HG03060 (cell line): ENCODE measurements at regions not wholly inside any gene's neighbourhood (a gene's known extent, or its start where the extent isn't known, plus 50 kb on each side); places are given as distances from the start of the nearest gene placed in this dataset.

Source experiments
- ATAC-seq: cut with Tn5 transposase; IDR thresholded peaks from one replicate; pipeline ENCODE4 v1.9.1; 2021; ENCODE audit warnings: low read depth, moderate number of reproducible peaks; ENCODE audit not compliant: unreplicated experiment

DNA sequence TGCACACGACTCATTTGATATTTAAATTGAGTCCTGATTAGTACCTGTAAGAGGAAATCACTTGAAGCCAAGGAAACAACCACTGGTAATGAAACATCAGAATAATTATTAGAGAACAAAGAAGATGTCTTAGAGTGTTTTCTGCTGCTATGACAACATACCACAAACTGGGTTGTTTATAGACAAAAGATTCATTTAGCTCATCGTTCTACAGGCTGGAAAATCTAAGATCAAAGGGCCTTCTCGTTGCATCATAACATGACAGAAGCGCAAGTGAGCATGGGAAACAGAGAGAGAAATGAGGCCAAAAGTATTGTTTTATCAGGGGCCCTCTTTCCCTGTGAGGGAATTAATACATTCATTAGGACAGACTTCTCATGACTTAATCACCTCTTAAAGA is 1024.0 kb upstream of the PCDH9 start:
- ATAC-seq = no peak

DNA sequence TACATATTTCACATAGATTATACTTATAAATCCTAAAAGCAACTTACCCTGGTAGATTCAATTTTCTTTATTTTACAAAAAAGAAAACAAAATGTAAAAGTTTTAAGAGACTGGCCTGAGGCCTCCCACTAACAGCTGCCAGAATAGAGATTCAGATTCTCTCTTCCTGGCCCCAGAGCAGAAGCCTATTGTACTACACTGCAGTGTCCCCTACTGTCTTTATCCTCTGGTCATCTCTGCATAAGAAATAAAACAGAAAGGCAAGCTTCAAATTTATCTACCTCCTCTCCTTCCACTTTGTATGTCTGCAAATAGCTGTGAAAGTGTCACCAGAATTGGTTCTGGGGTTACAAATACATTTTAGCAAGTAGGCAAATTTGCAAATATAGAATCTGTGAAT is 1004.1 kb upstream of the PCDH9 start:
- ATAC-seq = no peak

DNA sequence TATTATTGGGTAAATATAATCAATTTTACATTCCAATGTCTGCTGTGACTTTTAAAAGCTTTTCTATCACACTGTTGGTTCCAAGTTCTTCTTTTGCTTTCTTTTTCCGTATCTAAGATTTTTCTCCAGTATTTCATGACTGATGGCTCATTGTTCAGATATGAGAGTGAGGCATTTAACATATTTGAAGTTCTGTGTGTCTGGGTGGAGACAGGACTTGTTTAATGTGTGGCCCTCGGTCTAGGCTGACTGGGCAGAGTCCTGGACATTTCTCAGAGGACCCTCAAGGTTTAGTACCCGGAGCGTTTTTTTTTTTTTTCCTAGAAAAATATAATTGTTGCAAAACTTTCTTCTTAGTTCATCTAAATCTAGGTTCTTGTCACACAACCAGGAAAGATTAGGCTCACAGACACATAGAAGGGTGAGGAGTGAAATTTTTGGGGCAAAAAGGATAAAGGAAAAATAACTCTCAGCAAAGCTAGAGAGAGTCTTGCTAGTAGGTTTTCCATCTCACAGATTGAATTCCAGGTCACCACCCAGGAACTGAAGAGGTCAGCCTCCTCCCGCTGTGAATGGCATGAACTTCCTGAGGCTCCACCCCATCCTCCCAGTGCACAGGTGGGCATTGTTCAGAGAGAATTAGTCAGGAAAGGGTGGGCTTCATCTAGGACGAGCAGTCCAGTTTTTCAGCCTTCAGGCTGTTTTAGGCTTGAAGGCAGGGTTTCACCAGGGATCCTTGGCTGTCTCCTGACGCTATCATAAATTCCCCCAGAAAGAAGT is 1002.4 kb upstream of the PCDH9 start:
- no peak for ATAC-seq

DNA sequence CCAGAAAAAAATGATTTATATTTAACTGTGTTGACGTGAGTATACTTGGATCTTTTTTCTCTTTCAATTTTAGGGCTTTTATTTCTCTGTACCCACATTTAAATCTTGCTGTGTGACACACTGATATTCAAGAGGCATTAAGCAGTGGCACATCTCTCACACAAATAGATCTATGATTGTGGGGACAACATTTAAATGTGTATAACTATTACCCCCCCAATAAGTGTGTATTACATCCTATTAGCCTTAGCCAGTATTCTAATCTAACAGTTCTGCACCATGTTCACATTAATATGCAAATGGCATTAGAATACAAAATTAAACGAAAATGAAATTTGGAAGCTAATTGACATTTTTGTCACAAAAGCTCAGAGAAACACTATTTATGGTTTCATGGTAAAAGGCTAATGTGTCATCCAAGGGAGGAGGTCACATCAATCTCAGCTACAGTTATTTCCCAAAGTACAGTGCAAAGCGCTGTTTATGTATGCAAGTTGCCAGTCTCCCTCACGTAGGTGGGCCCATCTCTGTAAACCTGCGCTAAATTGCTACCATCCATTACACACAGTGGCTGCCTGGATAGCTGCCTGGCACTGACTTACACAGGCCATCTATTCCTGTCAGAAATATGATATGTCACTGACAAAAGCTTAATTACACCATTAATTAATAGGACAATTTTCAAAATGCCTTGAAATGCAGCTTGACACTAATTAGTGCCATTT is 984.7 kb upstream of the PCDH9 start:
- no peak for ATAC-seq

DNA sequence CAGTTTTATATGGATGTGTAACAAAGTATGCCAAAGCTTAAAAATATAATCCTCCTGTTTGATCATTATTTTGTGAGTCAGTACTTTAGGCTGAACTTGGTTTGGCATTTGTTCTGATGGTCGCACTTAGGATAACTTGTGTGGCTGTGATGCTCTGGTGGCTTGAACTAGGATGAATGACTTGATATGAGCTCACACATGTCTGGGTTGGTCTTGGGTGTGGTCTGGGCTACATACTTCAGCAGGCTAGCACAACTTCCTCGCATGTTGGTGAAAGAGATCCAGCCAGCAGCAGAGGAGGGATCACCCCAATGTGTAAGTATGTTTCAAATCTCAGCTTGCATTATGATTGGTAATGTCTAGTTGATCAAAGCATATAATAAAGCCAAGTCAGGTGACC is 969.1 kb upstream of the PCDH9 start:
- ATAC-seq = no peak

DNA sequence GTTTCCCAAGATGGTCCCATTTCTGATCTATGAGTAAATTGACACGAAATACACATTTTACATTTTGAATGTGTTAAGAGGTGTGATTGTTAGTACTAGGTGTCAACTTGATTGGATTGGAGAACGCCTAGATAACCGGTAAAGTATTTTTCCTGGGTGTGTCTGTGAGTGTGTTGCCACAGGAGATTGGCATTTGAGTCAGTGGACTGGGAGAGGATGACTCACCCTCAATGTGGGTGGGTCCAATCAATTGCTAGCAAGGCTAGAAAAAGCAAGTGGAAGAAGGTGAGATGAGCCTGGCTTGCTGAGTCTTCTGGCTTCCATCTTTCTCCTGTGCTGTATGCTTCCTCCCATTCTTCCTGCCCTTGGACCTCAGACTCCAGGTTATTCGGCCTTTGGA is 960.7 kb upstream of the PCDH9 start:
- no peak for ATAC-seq

DNA sequence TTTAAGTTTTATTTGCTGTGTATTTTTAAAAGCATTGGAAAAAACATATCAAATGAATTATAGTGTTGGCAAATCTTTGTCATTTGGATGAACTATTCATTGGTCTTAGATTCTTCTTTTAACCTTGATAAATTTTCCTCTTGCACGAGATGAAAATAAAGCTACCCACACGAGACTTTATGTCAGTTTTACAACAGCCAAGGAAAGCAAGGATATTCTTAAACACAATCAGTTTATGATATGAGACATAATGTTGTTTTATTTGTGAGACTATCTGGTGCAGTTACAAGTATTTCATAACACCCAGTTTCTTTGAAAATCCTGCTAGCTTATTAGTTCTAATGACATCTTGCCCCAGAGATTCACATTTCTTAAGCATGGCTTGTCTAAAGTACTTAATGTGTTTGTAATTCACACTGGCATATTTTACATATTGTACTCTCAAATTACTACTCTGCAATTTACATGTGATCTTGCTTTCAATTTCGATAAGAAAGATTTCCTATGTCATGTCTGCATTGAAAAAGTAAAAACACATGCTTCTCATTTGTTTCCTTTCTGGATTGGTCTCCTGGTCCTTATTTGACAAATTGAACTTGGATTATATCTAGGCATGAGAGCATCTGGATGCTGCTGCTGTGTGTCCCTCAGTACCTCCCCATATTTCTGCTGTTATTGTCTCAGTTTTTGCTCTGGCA is 955.5 kb upstream of the PCDH9 start:
- no peak for ATAC-seq

DNA sequence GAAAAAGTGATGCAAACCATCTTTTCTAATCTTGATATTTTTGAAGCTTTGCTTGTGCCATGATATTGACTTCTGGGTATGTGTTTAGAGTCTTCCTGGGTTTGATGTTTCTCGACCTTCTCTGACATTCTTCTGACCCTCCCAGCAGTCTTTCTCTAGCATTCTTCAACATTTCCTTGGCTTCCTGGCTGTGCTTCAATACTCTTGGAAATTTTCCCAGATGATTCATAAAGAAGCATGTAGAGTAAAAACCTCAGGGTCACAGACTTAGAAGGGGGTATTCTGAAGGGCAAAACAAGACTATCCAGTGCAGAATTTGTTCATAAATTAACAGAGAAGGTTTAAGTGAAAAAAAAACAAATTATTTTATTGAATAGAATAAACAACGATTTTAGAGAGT is 946.3 kb upstream of the PCDH9 start:
- ATAC-seq = no peak

DNA sequence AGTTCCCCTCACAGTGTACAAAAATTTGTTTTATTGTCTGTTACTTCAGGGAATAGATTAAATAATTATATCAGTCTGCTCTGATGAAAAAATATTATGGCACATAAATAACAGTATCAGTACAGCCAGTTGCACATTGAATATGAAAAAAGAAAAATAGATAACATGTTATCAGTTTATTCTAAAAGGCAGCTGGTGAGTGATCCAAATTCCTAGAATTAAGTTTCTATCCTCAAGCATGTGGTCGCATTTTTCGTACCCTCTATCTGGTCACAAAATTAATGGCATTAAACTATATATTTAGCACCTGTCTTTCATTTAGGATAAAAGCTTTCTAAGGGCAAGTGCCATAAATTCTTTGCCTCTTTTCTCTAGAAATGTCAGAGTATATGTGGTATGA is 944.8 kb upstream of the PCDH9 start:
- ATAC-seq = no peak

DNA sequence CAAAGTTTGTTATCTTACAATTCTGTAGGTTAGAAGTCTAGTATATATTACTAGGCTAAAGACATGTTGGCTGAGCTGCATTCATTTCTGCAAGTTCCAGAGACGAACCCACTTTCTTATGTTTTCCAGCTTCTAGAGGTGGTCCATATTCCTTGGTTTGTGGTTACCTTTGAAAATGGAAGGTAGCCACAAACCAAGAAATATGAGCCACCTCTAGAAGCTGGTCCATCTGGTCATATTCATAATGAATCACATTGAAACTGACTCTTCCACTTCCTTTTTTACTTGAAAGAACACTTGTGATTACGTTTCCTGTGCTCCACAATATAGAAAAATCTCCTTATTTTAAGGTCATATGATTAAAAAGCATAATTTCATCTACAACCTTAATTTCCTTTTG is 943.0 kb upstream of the PCDH9 start:
- ATAC-seq = no peak

DNA sequence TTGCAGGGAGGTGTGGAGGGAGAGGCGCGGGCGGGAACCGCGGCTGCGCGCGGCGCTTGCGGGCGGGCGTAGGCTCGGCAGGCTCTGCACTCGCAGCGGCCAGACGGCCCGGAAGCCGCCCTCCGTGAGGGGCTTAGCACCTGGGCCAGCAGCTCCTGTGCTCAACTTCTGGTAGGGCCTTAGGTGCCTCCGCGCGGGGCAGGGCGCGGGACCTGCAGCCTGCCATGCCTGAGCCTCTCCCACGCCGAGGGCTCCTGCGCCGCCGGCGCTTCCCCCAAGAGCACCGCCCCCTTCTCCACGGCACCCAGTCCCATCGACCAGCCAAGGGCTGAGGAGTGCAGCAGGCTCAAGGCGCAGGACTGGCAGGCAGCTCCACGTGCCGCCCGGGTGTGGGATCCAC is 940.8 kb upstream of the PCDH9 start:
- no peak for ATAC-seq

DNA sequence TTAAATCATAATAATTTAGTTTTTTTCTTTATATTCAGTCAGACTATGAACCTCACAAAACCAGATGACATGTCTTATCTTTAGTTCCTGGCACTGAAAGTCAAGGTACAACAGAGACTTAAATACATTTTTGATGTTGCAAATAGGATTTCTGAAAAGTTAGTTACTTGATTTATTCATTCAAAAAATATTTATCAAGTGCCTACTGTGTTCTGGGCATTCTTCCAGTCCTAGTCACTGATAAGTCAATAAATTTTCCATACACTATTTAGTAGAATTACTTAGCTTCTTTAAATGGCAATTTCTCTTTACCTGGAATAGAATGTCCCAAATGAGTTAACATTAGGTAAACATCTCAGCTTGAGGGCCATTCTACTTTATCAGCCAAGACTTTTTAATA is 938.3 kb upstream of the PCDH9 start:
- no peak for ATAC-seq

DNA sequence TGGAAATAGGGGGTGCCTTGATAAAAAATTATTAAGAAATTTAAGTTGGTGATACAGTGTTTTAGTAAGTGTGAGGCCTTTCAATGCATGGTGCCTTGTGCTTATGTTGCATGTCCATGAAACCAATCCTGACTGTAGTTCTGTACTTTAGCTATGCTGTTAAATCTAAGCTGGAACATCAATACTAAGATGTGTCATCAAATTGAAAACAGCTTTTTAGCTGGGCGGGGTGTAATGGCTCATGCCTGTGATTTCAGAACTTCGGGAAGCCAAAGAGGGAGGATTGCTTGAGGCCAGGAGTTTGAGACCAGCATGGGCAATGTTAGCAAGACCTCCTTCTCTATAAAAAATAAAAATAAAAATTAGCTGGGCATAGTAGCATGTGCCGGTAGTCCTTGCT is 930.3 kb upstream of the PCDH9 start:
- ATAC-seq = no peak

DNA sequence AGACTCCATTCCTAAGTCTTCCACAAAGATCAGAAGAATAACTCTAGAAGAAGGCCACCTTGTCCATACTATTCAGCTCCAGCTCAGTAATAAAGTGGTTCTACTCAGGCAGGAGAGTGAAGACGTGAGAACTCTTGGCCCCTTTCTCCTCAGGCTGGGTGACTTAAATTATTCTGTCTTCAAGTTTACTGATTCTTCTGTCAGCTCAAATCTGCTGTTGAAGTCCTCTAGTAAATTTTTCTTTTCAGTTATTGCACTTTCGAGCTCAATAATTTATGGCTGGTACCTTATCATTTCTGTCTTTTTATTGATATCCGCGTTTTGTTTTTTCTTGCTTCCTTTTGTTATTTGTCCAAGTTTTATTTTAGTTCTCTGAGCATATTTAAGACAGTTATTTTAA is 922.3 kb upstream of the PCDH9 start:
- no peak for ATAC-seq

DNA sequence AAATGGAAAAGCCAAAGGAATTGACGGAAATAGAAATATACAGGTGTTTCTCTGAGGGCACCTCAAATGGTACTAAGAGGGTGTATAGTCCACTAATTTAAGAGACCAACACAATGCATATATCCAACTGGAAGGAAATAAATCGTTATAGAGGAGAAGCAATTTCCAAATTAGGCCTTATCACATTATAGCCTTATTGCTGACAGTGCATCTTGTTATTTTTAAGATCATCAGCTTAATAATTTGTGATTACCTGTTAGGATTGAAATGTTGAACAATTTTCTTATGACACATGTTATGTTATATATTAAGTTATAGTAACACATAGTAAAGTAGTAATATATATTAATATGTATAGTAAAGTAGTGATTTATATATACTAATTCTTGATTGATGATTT is 915.7 kb upstream of the PCDH9 start:
- no peak for ATAC-seq

DNA sequence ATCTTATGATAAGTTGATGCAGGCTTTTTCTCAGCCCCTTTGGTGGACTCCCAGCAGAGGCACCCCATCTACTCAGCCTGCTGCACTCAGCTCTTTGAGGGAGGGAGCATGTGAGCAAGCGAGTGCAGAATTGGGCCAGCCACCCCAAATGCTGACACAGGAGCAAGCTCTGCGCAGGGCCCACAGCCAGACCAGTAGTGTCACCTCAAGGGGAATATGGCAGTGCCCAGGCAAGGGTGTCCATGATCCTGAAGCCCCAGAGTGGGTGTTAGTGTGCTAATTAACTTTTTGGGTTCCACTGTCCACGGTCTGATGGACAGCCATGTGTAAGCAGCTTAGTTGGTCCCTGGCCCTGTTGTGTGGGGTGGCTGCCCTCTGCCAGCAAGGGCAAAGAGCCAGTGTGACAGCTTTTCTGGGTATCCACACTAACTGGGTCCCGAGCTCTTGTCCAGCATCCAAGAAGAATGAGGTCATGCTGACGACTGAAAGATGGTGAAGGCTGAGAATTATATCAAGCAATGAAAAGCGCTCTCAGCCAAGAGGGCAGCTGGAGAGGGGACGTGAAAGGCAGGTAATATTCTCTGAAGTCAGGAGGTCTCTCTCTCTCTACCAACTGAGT is 898.3 kb upstream of the PCDH9 start:
- no peak for ATAC-seq

DNA sequence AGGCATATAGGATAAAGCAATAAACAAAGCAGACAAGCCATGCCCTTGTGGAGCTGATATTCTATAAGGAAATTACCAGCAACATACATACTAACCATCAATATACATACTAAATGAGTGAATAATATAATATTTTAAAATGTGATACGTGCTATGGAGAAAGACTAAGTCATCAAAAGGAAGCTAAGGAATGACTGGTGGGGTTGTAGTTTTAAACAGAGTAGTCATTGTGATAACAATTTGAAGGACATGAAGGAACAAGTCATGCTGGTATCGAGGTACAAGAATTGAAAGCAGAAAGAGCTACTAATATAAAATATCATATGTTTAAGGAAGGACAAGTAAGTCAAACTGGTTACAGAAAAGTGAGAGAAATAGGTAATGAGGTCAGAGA is 894.9 kb upstream of the PCDH9 start:
- ATAC-seq = no peak

DNA sequence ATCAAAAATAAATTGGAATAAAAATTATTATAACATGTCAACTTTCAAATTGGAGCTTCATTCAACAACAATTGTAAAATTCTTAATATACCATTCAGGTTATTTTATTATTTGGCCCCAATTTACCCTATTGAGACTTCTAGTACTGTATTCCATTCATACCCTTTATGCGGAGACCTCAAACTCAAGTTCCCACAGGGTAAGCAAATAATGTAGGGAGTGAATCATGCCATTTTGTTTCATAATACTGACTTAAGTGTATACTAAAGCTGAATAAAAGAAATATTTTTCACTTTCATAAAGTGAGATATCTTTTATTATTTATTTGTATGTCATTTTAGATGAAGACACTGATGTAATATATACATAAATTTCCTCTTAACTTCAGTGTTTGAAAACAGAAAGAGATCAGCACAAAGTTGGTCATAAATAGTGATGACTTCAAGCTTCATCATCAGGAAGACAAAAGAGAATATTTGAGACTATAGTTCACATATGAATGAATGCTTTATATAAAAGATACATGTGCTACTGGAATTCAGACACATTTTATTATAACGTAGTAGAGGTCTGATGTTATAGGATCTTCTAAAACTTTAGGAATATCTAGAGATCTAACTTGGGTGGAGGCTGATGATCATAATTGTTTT is 894.4 kb upstream of the PCDH9 start:
- no peak for ATAC-seq

DNA sequence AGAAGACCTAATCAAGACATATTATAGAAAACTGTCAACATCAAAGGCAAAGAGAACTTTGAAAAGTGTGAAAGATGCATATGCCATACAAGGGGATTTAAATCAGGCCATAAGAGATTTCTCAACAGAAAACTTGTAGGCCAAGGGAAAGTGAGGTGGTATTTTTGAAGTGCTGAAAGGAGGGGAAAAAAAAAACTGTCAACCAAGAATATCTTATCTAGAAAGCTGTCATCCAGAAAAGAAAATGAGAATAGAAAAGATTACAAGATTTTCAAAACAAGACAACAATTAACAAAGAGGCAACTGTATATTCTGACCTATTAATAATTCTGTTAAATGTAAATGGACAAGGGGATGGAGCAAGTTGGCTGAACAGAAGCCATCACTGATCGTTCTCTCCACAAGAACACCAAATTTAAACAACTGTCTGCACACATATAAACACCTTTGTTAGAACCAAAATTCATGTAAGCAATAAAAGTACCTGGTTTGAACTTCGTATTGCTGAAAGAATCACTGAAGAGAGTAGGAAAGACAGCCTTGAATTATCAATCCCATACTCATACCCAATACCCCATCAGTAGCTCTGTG is 880.1 kb upstream of the PCDH9 start:
- ATAC-seq = no peak

DNA sequence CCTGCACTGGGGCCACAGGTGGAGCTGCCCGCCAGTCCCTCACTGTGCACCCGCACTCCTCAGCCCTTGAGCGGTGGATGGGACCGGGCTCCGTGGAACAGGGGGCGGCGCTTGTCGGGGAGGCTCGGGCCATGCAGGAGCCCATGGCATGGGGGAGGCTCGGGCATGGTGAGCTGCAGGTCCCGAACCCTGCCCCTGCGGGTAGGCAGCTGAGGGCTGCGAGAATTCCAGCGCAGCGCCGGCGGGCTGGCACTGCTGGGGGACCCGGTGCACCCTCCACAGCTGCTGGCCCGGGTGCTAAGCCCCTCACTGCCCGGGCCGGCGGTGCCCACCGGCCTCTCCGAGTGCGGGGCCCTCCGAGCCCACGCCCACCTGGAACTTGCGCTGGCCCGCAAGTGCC is 877.5 kb upstream of the PCDH9 start:
- ATAC-seq = no peak
